HEK293T (cell line): ENCODE measurements at regions not wholly inside any gene's neighbourhood (a gene's known extent, or its start where the extent isn't known, plus 50 kb on each side); places are given as distances from the start of the nearest gene placed in this dataset.

ENCODE experiments used
- CTCF ChIA-PET: fragments of 350-600 bp; formaldehyde crosslinking; extraction: SDS; loops from one replicate; lab custom pipeline; 2021; ENCODE audit warnings: antibody characterized with exemption, inconsistent platforms; lab: Yijun Ruan, JAX
- POLR2A ChIA-PET: fragments of 350-600 bp; formaldehyde crosslinking; extraction: SDS; loops from one replicate; lab custom pipeline; 2020; ENCODE audit warnings: antibody characterized with exemption, inconsistent platforms; lab: Yijun Ruan, JAX
- DNase-seq: peaks from one replicate; pipeline ENCODE4 v3.0.0; 2012; ENCODE audit warnings: mixed read lengths; ENCODE audit errors: extremely low spot score
- ARNT ChIP-seq: fragments of 450-650 bp; IDR thresholded peaks from 2 replicates; pipeline ENCODE4 v1.6.1; 2017; ENCODE audit warnings: mild to moderate bottlenecking
- BHLHE40 ChIP-seq: fragments of 450-650 bp; IDR thresholded peaks from 2 replicates; pipeline ENCODE4 v1.6.1; 2016; ENCODE audit warnings: mild to moderate bottlenecking, moderate library complexity, borderline replicate concordance
- CTBP1 ChIP-seq: fragments of 450-650 bp; IDR thresholded peaks from 2 replicates; pipeline ENCODE4 v1.6.1; 2016; ENCODE audit warnings: borderline replicate concordance
- ELF4 ChIP-seq: fragments of 450-650 bp; IDR thresholded peaks from 2 replicates; pipeline ENCODE4 v1.6.1; 2017; ENCODE audit warnings: antibody characterized with exemption
- FOXA1 ChIP-seq: fragments of 450-650 bp; IDR thresholded peaks from 2 replicates; pipeline ENCODE4 v1.6.1; 2016; ENCODE audit warnings: mild to moderate bottlenecking
- FOXK2 ChIP-seq: fragments of 450-650 bp; IDR thresholded peaks from 2 replicates; pipeline ENCODE4 v1.6.1; 2016; ENCODE audit warnings: mild to moderate bottlenecking
- FOXM1 ChIP-seq: fragments of 450-650 bp; IDR thresholded peaks from 2 replicates; pipeline ENCODE4 v1.6.1; 2017; ENCODE audit warnings: mild to moderate bottlenecking, borderline replicate concordance
- HDGF ChIP-seq: fragments of 450-650 bp; IDR thresholded peaks from 2 replicates; pipeline ENCODE4 v1.6.1; 2017; ENCODE audit warnings: antibody characterized with exemption, borderline replicate concordance
- L3MBTL2 ChIP-seq: fragments of 450-650 bp; conservative IDR thresholded peaks from 2 replicates; pipeline ENCODE4 v1.6.1; 2016; ENCODE audit warnings: mild to moderate bottlenecking
- LEF1 ChIP-seq: fragments of 450-650 bp; IDR thresholded peaks from 2 replicates; pipeline ENCODE4 v1.6.1; 2017; ENCODE audit warnings: mild to moderate bottlenecking, borderline replicate concordance
- NFRKB ChIP-seq: fragments of 450-650 bp; IDR thresholded peaks from 2 replicates; pipeline ENCODE4 v1.6.1; 2016; ENCODE audit warnings: mild to moderate bottlenecking, moderate library complexity
- SP1 ChIP-seq: fragments of 450-650 bp; IDR thresholded peaks from 2 replicates; pipeline ENCODE4 v1.6.1; 2017
- SUZ12 ChIP-seq: fragments of 450-650 bp; IDR thresholded peaks from 2 replicates; pipeline ENCODE4 v1.6.1; 2016; ENCODE audit warnings: mild to moderate bottlenecking
- TARDBP ChIP-seq: fragments of 450-650 bp; IDR thresholded peaks from 2 replicates; pipeline ENCODE4 v1.6.1; 2016
- ZNF384 ChIP-seq: fragments of 450-650 bp; IDR thresholded peaks from 2 replicates; pipeline ENCODE4 v1.6.1; 2016
- TF ChIP-seq, protein P1 (sequence below): fragments of 450-650 bp; IDR thresholded peaks from 2 replicates; pipeline ENCODE4 v1.6.1; 2016

DNA sequence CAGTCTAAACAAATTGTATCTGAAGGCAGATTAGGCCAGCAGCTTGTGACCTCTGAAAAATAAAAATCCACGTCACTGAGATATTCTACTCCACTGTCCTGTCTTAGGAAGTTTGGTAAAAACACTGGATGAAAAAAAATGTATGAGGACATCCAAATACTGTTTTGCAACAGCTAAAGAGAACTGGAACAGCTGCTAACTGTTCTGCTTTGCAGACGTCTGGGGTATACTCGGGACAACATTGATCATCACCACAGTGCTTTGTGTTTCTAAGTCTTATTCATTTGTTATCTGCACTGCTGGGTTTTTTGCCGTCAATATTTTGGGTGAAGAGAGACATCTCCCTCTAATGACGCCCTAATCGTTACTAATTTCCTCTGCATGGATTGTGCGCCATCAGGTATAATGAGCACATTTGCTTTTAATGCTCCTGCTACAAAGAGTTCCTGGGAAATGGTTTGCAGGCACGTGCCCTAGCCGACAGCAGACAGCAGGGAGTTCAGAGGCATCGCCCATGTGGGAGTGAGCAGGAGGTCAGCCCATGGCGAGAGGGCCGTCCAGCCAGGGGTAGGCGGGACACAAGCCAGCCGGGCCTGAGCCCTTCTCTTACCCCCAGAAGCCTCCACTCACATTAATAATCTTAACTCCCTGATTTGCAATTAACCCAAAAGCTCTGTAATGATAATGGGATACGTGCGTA lies 87.0 kb downstream of the CBLN1 start:
- no peak for TF ChIP-seq FOXK2
- TF ChIP-seq L3MBTL2 = no peak
- TF ChIP-seq FOXA1 = no peak
- no peak for TF ChIP-seq TARDBP
- TF ChIP-seq BHLHE40 = no peak
- TF ChIP-seq ZNF384 = no peak
- no peak for TF ChIP-seq ELF4
- TF ChIP-seq HDGF = no peak
- TF ChIP-seq FOXM1 = no peak
- no peak for TF ChIP-seq SP1
- no peak for TF ChIP-seq CTBP1
- no peak for TF ChIP-seq ARNT
- no peak for TF ChIP-seq SUZ12
- TF ChIP-seq NFRKB = no peak
- TF ChIP-seq, protein P1, sequence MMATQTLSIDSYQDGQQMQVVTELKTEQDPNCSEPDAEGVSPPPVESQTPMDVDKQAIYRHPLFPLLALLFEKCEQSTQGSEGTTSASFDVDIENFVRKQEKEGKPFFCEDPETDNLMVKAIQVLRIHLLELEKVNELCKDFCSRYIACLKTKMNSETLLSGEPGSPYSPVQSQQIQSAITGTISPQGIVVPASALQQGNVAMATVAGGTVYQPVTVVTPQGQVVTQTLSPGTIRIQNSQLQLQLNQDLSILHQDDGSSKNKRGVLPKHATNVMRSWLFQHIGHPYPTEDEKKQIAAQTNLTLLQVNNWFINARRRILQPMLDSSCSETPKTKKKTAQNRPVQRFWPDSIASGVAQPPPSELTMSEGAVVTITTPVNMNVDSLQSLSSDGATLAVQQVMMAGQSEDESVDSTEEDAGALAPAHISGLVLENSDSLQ = no peak
- TF ChIP-seq LEF1 = no peak
- DNase-seq = no peak
- POLR2A ChIA-PET = no interaction called here
- CTCF ChIA-PET = no interaction called here

DNA sequence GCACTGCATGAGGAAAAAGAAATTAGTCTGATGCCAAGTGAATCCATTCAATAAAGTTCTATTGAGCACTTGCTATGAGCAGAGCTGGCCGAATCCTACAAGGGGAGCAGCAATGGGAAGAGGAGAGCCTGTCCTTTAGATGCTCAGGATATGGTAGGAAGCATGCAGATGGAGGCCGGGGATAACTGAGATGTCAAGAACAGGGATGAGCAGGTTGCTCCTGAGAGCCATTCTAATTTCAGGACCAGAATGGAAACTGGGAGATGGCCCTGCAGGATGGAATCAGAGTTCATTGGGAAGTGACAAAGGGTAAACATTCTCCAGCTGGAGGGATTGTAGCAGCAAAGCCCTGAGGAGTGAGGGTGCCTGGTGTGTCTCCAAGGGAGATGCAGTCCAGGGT lies 88.0 kb downstream of the CBLN1 start:
- ChIA-PET POLR2A (no interaction called here), CTCF (no interaction called here)
- TF ChIP-seq, protein P1 = no peak
- TF ChIP-seq BHLHE40 (no peak), FOXA1 (no peak), SUZ12 (no peak), ZNF384 (no peak), TARDBP (no peak), SP1 (no peak), CTBP1 (no peak), ARNT (no peak), L3MBTL2 (no peak)
- no peak for DNase-seq

DNA sequence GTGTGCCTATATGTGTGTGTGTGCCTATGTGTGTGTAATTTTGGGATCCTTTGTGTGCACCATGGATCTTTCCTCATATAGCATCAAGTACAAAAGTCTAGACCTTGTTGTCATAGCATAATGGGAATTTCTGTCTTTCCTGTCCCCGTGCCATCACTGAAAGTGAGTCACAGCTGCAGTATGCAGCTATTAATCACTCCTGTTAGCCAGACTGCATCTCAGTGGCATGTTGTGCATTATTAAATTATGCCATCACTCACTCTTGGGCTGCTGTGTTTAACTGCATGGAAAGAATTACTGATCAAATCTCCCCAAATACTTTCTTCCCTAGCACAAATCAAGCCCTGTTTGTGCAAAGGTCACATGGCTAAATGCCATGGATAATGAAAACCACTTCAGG lies 92.4 kb downstream of the CBLN1 start:
- TF ChIP-seq SUZ12 (no peak), FOXM1 (no peak), ZNF384 (no peak), NFRKB (no peak), BHLHE40 (no peak), L3MBTL2 (no peak)
- TF ChIP-seq, protein P1 = no peak
- POLR2A ChIA-PET = no interaction called here
- DNase-seq = no peak
- CTCF ChIA-PET = no interaction called here

DNA sequence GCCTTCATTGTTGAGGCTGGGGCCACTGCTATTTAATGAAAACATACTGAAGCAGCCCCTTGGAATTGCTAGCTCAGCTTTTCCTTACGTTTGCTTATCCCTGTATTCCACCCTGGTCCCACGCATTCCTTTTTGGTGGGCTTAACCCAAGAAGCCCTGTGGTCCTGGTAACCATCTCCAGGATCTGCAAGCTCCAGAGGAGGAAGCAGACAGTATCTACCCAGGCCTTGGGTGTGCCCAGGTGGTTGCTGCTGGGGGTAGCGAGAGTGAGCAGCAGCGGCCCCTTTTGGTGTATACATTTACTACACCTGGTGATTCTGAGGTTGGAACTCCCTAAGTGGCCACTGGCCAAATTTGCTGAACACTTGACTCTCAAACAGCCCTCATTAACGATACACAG lies 97.7 kb downstream of the CBLN1 start:
- TF ChIP-seq FOXA1 = no peak
- TF ChIP-seq ZNF384 = no peak
- no peak for TF ChIP-seq NFRKB
- no peak for TF ChIP-seq FOXK2
- TF ChIP-seq SP1 = no peak
- no peak for TF ChIP-seq HDGF
- TF ChIP-seq TARDBP = no peak
- no peak for TF ChIP-seq ARNT
- no peak for TF ChIP-seq CTBP1
- TF ChIP-seq L3MBTL2 = no peak
- no peak for TF ChIP-seq BHLHE40
- TF ChIP-seq, protein P1 = no peak
- CTCF ChIA-PET = interaction anchor here (0.7 to 1.1 kb wide), 2 partner anchors 20 to 72 kb away, joined by 3 read pairs; no protein-coding TSS in a partner anchor
- peak; percentile 48 for DNase-seq
- POLR2A ChIA-PET = no interaction called here

DNA sequence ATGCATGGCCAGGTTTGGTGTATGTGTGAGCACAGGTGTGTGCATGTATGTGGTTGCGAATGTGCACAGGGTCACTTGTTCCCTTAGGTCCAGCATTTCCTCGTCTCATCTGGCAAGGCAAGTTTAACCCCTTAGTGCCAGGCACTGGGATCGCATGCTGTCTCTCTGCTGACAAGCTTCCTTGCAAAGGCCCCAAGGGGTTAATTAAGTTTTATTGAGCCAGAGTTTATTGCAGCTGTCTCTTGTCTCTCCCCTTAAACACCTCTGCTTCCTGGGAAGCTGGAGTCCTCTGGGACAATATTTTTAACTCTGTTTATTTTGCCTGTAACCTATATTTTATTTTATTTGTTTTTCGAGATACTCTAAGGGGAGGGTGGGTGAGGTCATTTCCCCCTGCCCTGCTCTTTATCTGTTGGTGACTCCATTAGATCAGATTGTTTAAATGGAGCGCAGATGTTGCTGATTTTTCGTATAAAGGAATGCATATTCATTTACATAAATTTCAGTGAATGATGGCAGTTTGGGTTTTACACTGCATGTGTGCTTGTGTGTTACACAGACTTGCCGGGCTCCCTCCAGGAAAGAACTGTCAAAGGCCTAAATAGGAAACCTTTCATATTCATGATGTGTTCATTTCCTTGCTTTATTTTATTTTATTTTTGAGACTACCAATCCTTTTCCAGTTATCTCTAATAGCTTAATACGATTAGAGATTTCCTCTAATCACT lies 99.7 kb downstream of the CBLN1 start:
- DNase-seq = no peak
- POLR2A ChIA-PET = no interaction called here
- TF ChIP-seq ARNT = no peak
- no peak for TF ChIP-seq BHLHE40
- TF ChIP-seq ELF4 = no peak
- no peak for TF ChIP-seq HDGF
- TF ChIP-seq FOXA1 = no peak
- no peak for TF ChIP-seq NFRKB
- no peak for TF ChIP-seq CTBP1
- TF ChIP-seq ZNF384 = no peak
- no peak for TF ChIP-seq FOXK2
- TF ChIP-seq, protein P1 = no peak
- no peak for TF ChIP-seq SP1
- CTCF ChIA-PET = no interaction called here
